Activated CD8-positive, alpha-beta memory T cell treated with anti-CD3 and anti-CD28 coated beads, Interleukin-2, amount 10 ng/mL, durations not matched to agents 7 days and 5 days (primary cell): ENCODE measurements at regions not wholly inside any gene's neighbourhood (a gene's known extent, or its start where the extent isn't known, plus 50 kb on each side); places are given as distances from the start of the nearest gene placed in this dataset.
"Not testable (repeated sequence)": the region's sequence is repeated elsewhere in the genome, so short reads cannot be mapped to it uniquely, and the experiment has no call there.

Experiments
- ATAC-seq: fragments of 150-1000 bp; cut with Tn5 transposase; one replicate; pipeline ENCODE4 v1.10.0; 2021; ENCODE audit warnings: moderate library complexity
- CTCF ChIA-PET: fragments of 350-600 bp; sonication (Branson Sonifier 250); formaldehyde crosslinking; loops from one replicate; lab custom pipeline; 2021; ENCODE audit warnings: antibody characterized with exemption; lab: Charles Lee
- DNase-seq: peaks from one replicate; pipeline ENCODE4 v3.0.0-alpha.2; 2020
- H3K27ac Mint-ChIP-seq: one replicate; pipeline ENCODE4 v1.8.0; 2021; ENCODE audit warnings: mild to moderate bottlenecking, mixed read lengths
- H3K27me3 Mint-ChIP-seq: one replicate; pipeline ENCODE4 v1.8.0; 2021; ENCODE audit warnings: mixed read lengths
- H3K36me3 Mint-ChIP-seq: one replicate; pipeline ENCODE4 v1.8.0; 2021; ENCODE audit warnings: mild to moderate bottlenecking, mixed read lengths
- H3K4me1 Mint-ChIP-seq: one replicate; pipeline ENCODE4 v1.8.0; 2021; ENCODE audit warnings: mixed read lengths
- H3K4me3 Mint-ChIP-seq: one replicate; pipeline ENCODE4 v1.8.0; 2021; ENCODE audit warnings: mild to moderate bottlenecking, moderate library complexity, mixed read lengths
- H3K9me3 Mint-ChIP-seq: one replicate; pipeline ENCODE4 v1.8.0; 2022; ENCODE audit warnings: low read depth, mixed read lengths

- no peak for DNase-seq
- CTCF ChIA-PET, result no interaction called here
- H3K27ac Mint-ChIP-seq, result no peak overlapping the region
- no peaks in the 10 kb centered on the region for H3K4me1 Mint-ChIP-seq
- no peaks in the 10 kb centered on the region for H3K36me3 Mint-ChIP-seq
- no peak overlapping the region for H3K4me3 Mint-ChIP-seq
- ATAC-seq, result no peak
- no peaks in the 10 kb centered on the region for H3K9me3 Mint-ChIP-seq
- no peaks in the 10 kb centered on the region for H3K27me3 Mint-ChIP-seq
Measured at GRCh38 chr4:96992443-96992842, 1150.8 kb downstream of the STPG2 start.

GRCh38 chr4:96993560-96993959 is 1149.7 kb downstream of the STPG2 start:
- Mint-ChIP-seq H3K27ac (no peak overlapping the region), H3K4me1 (no peaks in the 10 kb centered on the region), H3K9me3 (no peaks in the 10 kb centered on the region), H3K4me3 (no peak overlapping the region), H3K27me3 (no peaks in the 10 kb centered on the region), H3K36me3 (no peaks in the 10 kb centered on the region)
- ATAC-seq (no peak), DNase-seq (no peak)
- CTCF ChIA-PET, result no interaction called here

- Mint-ChIP-seq H3K27me3 (no peaks in the 10 kb centered on the region), H3K27ac (no peak overlapping the region), H3K36me3 (no peaks in the 10 kb centered on the region), H3K4me1 (no peaks in the 10 kb centered on the region), H3K4me3 (no peak overlapping the region), H3K9me3 (peaks cover 5% of the 10 kb centered on the region)
- ATAC-seq (no peak), DNase-seq (no peak)
- CTCF ChIA-PET, result no interaction called here
Measured at GRCh38 chr4:97003715-97004114, 1139.6 kb downstream of the STPG2 start.

GRCh38 chr4:97013309-97013708 is 1130.0 kb downstream of the STPG2 start:
- H3K27ac Mint-ChIP-seq, result no peak overlapping the region
- ATAC-seq, result no peak
- no peaks in the 10 kb centered on the region for H3K9me3 Mint-ChIP-seq
- H3K36me3 Mint-ChIP-seq, result no peaks in the 10 kb centered on the region
- no peaks in the 10 kb centered on the region for H3K4me1 Mint-ChIP-seq
- no peaks in the 10 kb centered on the region for H3K27me3 Mint-ChIP-seq
- CTCF ChIA-PET, result no interaction called here
- no peak overlapping the region for H3K4me3 Mint-ChIP-seq
- DNase-seq, result no peak

GRCh38 chr4:97013711-97014110 is 1129.6 kb downstream of the STPG2 start:
- ATAC-seq (no peak), DNase-seq (no peak)
- Mint-ChIP-seq H3K4me1 (no peaks in the 10 kb centered on the region), H3K27me3 (no peaks in the 10 kb centered on the region), H3K9me3 (no peaks in the 10 kb centered on the region), H3K36me3 (no peaks in the 10 kb centered on the region), H3K4me3 (no peak overlapping the region), H3K27ac (no peak overlapping the region)
- CTCF ChIA-PET, result no interaction called here

GRCh38 chr4:97015301-97015700 is 1128.0 kb downstream of the STPG2 start:
- H3K36me3 Mint-ChIP-seq, result no peaks in the 10 kb centered on the region
- CTCF ChIA-PET, result no interaction called here
- H3K4me1 Mint-ChIP-seq, result no peaks in the 10 kb centered on the region
- no peaks in the 10 kb centered on the region for H3K27me3 Mint-ChIP-seq
- DNase-seq (no peak), ATAC-seq (no peak)
- H3K27ac Mint-ChIP-seq, result no peak overlapping the region
- H3K4me3 Mint-ChIP-seq, result no peak overlapping the region
- H3K9me3 Mint-ChIP-seq, result no peaks in the 10 kb centered on the region

- H3K27me3 Mint-ChIP-seq, result no peaks in the 10 kb centered on the region
- CTCF ChIA-PET, result no interaction called here
- no peak overlapping the region for H3K27ac Mint-ChIP-seq
Measured at GRCh38 chr4:97016186-97016907, 1126.9 kb downstream of the STPG2 start.

GRCh38 chr4:97027728-97028410 is 1115.4 kb downstream of the STPG2 start:
- DNase-seq, result no peak
- CTCF ChIA-PET, result no interaction called here
- Mint-ChIP-seq H3K27me3 (no peaks in the 10 kb centered on the region), H3K9me3 (peaks cover 5% of the 10 kb centered on the region), H3K4me1 (no peaks in the 10 kb centered on the region), H3K4me3 (no peak overlapping the region), H3K27ac (no peak overlapping the region), H3K36me3 (no peaks in the 10 kb centered on the region)
- no peak for ATAC-seq

More at GRCh38 chr4:97016186-97016907, 1126.9 kb downstream of the STPG2 start:
- Mint-ChIP-seq H3K4me1 (no peaks in the 10 kb centered on the region), H3K36me3 (no peaks in the 10 kb centered on the region), H3K4me3 (no peak overlapping the region), H3K9me3 (no peaks in the 10 kb centered on the region)
- ATAC-seq, result no peak
- DNase-seq, result no peak

GRCh38 chr4:97028785-97029184 is 1114.5 kb downstream of the STPG2 start:
- H3K36me3 Mint-ChIP-seq, result no peaks in the 10 kb centered on the region
- no peak overlapping the region for H3K4me3 Mint-ChIP-seq
- H3K9me3 Mint-ChIP-seq, result peaks cover 3% of the 10 kb centered on the region
- DNase-seq, result no peak
- no peaks in the 10 kb centered on the region for H3K27me3 Mint-ChIP-seq
- no peak for ATAC-seq
- no peak overlapping the region for H3K27ac Mint-ChIP-seq
- CTCF ChIA-PET, result no interaction called here
- no peaks in the 10 kb centered on the region for H3K4me1 Mint-ChIP-seq

GRCh38 chr4:97037411-97038145 is 1105.7 kb downstream of the STPG2 start:
- H3K27ac Mint-ChIP-seq, H3K36me3 Mint-ChIP-seq, CTCF ChIA-PET, H3K4me1 Mint-ChIP-seq, ATAC-seq, H3K4me3 Mint-ChIP-seq, DNase-seq, H3K27me3 Mint-ChIP-seq, H3K9me3 Mint-ChIP-seq: not testable (repeated sequence)

GRCh38 chr4:97038146-97038516 is 1105.1 kb downstream of the STPG2 start:
- CTCF ChIA-PET, result no interaction called here
- Mint-ChIP-seq H3K4me3 (no peak overlapping the region), H3K4me1 (no peaks in the 10 kb centered on the region), H3K9me3 (peaks cover 2% of the 10 kb centered on the region), H3K27ac (no peak overlapping the region), H3K36me3 (no peaks in the 10 kb centered on the region), H3K27me3 (no peaks in the 10 kb centered on the region)
- no peak for ATAC-seq
- no peak for DNase-seq

- CTCF ChIA-PET, result no interaction called here
- no peak for ATAC-seq
- Mint-ChIP-seq H3K4me1 (no peaks in the 10 kb centered on the region), H3K4me3 (no peak overlapping the region), H3K36me3 (no peaks in the 10 kb centered on the region), H3K9me3 (no peaks in the 10 kb centered on the region), H3K27me3 (no peaks in the 10 kb centered on the region), H3K27ac (no peak overlapping the region)
- no peak for DNase-seq
Measured at GRCh38 chr4:97072666-97073065, 1070.6 kb downstream of the STPG2 start.

- Mint-ChIP-seq H3K36me3 (no peaks in the 10 kb centered on the region), H3K4me1 (no peaks in the 10 kb centered on the region), H3K27me3 (no peaks in the 10 kb centered on the region), H3K4me3 (no peak overlapping the region), H3K9me3 (no peaks in the 10 kb centered on the region), H3K27ac (no peak overlapping the region)
- ATAC-seq (no peak), DNase-seq (no peak)
- CTCF ChIA-PET, result no interaction called here
Measured at GRCh38 chr4:97073194-97073593, 1070.1 kb downstream of the STPG2 start.

GRCh38 chr4:97074531-97074930 is 1068.7 kb downstream of the STPG2 start:
- H3K9me3 Mint-ChIP-seq, result no peaks in the 10 kb centered on the region
- no peak for DNase-seq
- no peaks in the 10 kb centered on the region for H3K27me3 Mint-ChIP-seq
- CTCF ChIA-PET, result no interaction called here
- ATAC-seq, result no peak
- no peaks in the 10 kb centered on the region for H3K4me1 Mint-ChIP-seq
- no peak overlapping the region for H3K27ac Mint-ChIP-seq
- no peaks in the 10 kb centered on the region for H3K36me3 Mint-ChIP-seq
- no peak overlapping the region for H3K4me3 Mint-ChIP-seq
